Progenitor cell of endocrine pancreas (in vitro differentiated cells): ENCODE measurements at regions not wholly inside any gene's neighbourhood (a gene's known extent, or its start where the extent isn't known, plus 50 kb on each side); places are given as distances from the start of the nearest gene placed in this dataset.

Source experiments
- DNase-seq: peaks from one replicate; pipeline ENCODE4 v3.0.0; 2021; ENCODE audit warnings: low spot score; ENCODE audit not compliant: unreplicated experiment
- H3K27ac Mint-ChIP-seq: 2 replicates; pipeline ENCODE4 v1.8.0; 2021; ENCODE audit warnings: mild to moderate bottlenecking, moderate library complexity, mixed read lengths
- H3K27me3 Mint-ChIP-seq: 2 replicates; pipeline ENCODE4 v1.8.0; 2021; ENCODE audit warnings: mixed read lengths
- H3K36me3 Mint-ChIP-seq: 2 replicates; pipeline ENCODE4 v1.8.0; 2022; ENCODE audit warnings: mixed read lengths; ENCODE audit not compliant: insufficient read depth
- H3K4me1 Mint-ChIP-seq: 2 replicates; pipeline ENCODE4 v1.8.0; 2021; ENCODE audit warnings: low read depth, mixed read lengths
- H3K4me3 Mint-ChIP-seq: 2 replicates; pipeline ENCODE4 v1.8.0; 2021; ENCODE audit warnings: low read depth, mild to moderate bottlenecking, moderate library complexity, mixed read lengths
- H3K9me3 Mint-ChIP-seq: 2 replicates; pipeline ENCODE4 v1.8.0; 2021; ENCODE audit warnings: low read depth, mixed read lengths
- TF ChIP-seq, protein P1 (sequence below): fragments of 200-600 bp; sonication (generic); IDR thresholded peaks from one replicate; pipeline ENCODE4 v1.5.0; 2021; ENCODE audit warnings: antibody characterized with exemption, mild to moderate bottlenecking; ENCODE audit not compliant: unreplicated experiment

DNA sequence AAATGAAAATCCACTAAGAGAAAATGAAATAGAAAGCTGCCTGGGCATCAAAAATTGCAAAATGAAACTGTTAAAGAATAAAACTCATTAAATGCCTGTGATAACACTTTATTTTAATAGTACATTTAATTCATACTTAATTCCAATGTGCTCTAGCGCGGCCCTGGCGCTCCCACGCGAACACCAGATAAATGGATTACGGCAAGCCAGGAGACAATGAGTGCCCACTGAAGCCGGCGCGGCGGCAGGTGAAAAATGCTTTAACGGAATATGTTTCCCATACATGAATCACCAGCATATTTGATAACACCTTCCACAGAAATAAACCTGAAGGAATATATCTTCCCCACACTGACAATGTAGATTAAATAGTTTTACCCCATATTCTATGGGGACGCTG, 245.5 kb downstream of the RBFOX3 start:
- no peak for DNase-seq
- no peak overlapping the region for H3K27ac Mint-ChIP-seq
- H3K36me3 Mint-ChIP-seq, result no peaks in the 10 kb centered on the region
- H3K4me1 Mint-ChIP-seq, result no peaks in the 10 kb centered on the region
- H3K27me3 Mint-ChIP-seq, result peaks cover 58% of the 10 kb centered on the region
- no peaks in the 10 kb centered on the region for H3K9me3 Mint-ChIP-seq
- H3K4me3 Mint-ChIP-seq, result no peak overlapping the region
- TF ChIP-seq, protein P1, sequence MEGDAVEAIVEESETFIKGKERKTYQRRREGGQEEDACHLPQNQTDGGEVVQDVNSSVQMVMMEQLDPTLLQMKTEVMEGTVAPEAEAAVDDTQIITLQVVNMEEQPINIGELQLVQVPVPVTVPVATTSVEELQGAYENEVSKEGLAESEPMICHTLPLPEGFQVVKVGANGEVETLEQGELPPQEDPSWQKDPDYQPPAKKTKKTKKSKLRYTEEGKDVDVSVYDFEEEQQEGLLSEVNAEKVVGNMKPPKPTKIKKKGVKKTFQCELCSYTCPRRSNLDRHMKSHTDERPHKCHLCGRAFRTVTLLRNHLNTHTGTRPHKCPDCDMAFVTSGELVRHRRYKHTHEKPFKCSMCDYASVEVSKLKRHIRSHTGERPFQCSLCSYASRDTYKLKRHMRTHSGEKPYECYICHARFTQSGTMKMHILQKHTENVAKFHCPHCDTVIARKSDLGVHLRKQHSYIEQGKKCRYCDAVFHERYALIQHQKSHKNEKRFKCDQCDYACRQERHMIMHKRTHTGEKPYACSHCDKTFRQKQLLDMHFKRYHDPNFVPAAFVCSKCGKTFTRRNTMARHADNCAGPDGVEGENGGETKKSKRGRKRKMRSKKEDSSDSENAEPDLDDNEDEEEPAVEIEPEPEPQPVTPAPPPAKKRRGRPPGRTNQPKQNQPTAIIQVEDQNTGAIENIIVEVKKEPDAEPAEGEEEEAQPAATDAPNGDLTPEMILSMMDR, result no peak

DNA sequence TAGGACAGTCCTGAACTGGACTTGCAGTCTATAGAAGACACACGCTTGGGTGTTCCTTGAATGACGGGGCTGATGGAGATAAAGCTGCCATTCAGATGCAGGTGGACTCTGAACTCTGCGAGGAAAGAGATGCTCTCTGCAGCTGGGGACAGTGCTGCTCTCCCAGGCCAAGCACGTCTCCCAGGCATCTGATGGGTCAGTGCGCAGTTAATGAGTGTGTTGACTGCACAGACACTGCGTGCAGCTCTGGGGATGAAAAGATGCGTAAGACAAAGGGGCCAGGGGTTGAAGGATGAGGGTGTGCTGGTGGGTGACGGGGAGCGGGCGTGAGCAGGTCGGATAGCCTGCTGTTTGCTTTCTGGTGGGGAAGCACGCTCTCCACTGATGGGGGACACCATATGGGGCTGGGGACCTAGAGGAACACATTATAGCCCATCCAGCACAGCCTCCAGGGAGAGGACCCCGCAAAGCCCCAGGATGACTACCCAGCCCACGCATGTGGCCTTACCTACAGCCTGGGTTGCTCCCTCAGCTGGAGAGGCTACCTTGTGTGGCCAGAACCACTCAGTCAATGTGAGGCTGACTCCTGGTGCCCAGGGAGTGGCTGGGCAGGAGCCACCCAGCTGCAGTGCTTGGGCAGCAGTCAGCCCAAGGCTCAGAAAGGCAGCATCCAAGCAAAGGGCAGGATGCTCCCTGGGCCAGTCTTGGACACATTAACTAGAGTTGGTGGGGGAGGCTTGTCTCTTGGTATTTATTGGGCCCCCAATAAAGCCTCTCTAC, 246.3 kb downstream of the RBFOX3 start:
- Mint-ChIP-seq H3K27me3 (peaks cover 55% of the 10 kb centered on the region), H3K4me3 (no peak overlapping the region), H3K9me3 (no peaks in the 10 kb centered on the region), H3K4me1 (no peaks in the 10 kb centered on the region), H3K27ac (no peak overlapping the region), H3K36me3 (no peaks in the 10 kb centered on the region)
- TF ChIP-seq, protein P1, result no peak
- DNase-seq, result no peak

DNA sequence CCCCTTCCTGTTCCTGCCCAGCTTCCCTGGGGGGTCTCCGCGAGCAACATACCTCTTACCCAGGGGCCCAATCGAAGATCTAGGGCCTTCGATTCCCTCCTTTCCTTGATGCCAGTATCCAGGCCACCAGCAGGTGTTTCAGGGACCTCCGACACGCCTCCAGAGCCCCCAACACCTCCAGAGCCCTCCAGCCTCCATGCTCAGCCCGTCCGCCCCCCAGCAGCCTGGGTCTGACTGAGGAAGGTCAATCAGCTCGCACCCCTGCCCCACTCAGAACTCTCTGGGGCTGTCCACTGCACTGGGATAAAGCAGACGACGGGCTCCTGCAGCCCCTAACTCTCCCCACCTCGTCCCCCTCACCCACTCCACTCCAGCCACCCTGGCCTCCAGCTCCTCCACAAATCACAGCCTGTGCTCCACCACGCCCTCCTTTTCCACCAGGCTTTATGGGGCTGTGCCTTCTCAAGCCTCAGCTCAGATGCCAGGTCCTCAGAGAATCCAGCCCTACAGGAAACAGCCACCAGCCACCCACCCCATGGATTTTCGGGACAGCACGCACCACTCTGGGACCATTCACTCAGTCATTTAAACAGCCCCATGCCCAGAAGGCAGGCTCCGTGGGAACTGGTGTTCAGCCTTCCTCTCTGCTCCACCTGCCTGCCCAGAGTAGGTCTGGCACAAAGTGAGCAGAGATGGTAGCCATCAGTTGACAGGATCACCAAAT, 247.1 kb downstream of the RBFOX3 start:
- Mint-ChIP-seq H3K27ac (no peak overlapping the region), H3K9me3 (no peaks in the 10 kb centered on the region), H3K36me3 (no peaks in the 10 kb centered on the region), H3K27me3 (peaks cover 55% of the 10 kb centered on the region), H3K4me1 (no peaks in the 10 kb centered on the region), H3K4me3 (no peak overlapping the region)
- DNase-seq, result no peak
- TF ChIP-seq, protein P1, result no peak

DNA sequence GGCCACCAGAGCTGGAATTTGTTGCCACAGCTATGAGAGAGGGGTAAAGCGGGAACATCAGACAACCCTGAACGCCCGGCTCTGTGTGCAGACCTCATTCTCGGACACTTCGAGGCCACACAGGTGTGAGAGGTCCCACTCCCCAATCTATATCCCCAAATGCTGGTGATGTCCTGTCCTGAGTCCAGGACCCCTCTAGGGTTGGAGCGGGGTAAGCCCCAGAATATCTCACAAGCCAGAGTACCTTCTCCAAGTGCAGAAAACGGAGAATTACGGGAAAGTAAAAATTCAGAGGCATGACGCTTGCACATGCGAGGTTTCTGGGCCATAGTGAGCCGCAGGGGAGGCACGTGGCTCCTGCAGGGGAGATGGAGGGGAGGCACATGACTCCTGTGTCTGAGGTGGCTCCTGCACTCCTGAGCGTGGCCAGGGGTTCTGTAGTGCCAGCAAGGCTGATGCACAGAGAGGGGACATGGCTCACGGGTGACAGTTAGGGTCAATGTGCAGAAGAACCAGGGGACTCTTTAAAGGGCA, 248.0 kb downstream of the RBFOX3 start:
- H3K27ac Mint-ChIP-seq, result no peak overlapping the region
- no peak for DNase-seq
- H3K36me3 Mint-ChIP-seq, result no peaks in the 10 kb centered on the region
- H3K9me3 Mint-ChIP-seq, result no peaks in the 10 kb centered on the region
- TF ChIP-seq, protein P1, result no peak
- H3K4me1 Mint-ChIP-seq, result no peaks in the 10 kb centered on the region
- no peak overlapping the region for H3K4me3 Mint-ChIP-seq
- peaks cover 49% of the 10 kb centered on the region for H3K27me3 Mint-ChIP-seq

DNA sequence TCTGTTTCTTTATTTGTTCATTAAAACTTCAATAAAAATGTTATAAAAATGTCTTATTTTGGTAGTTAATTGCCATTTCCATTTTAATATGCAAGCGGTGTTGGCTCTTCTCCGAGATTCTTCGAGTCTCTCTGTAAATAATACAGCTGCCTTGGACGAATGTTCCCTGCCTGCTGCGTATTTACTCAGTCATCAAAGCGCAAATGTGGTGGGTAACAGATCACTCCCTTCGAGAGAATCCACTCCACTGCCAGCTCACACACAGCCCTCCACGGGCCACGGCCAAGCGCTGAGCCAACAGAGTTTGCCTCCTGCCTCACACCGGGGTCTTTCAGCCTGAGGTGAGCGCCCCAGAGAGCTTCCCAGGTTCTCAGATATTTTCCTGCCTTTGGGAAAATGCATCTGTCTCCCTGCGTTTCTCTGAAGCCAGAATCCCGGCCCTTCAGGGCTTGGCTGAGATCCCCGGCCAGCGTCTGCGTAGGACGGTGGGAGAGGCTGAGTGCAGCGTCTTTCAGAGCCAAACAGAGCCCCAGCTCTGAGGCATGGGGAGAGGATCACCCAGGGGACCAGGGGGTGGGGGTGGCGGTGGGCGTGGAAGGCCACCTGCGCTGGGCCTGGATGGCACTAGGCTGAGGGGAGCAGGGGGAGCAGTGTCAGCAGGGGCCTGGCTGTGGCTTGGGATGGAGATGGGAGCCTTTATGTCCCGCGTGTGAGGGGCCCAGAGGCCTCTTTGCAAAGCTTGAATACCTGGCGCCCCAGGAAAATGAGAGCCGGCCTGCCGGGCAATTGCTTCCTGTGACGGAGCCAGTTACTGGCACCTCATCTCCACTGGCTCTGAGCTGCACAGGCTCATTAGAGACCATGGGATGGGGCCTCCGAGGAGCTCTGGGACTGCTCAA, 248.7 kb downstream of the RBFOX3 start:
- Mint-ChIP-seq H3K27ac (no peak overlapping the region), H3K4me3 (no peak overlapping the region), H3K9me3 (no peaks in the 10 kb centered on the region), H3K27me3 (peaks cover 43% of the 10 kb centered on the region), H3K4me1 (no peaks in the 10 kb centered on the region), H3K36me3 (no peaks in the 10 kb centered on the region)
- TF ChIP-seq, protein P1, result no peak
- DNase-seq, result no peak
